HPDE6-E6E7 (cell line): ENCODE measurements at regions not wholly inside any gene's neighbourhood (a gene's known extent, or its start where the extent isn't known, plus 50 kb on each side); places are given as distances from the start of the nearest gene placed in this dataset.
"Not testable (repeated sequence)": the region's sequence is repeated elsewhere in the genome, so short reads cannot be mapped to it uniquely, and the experiment has no call there.

Experiments
- DNase-seq: peaks from one replicate; pipeline ENCODE4 v3.0.0; 2011; ENCODE audit warnings: missing footprints; ENCODE audit errors: extremely low spot score

GRCh38 chr3:110679285-110679684 is 392.3 kb upstream of the NECTIN3 start:
- DNase-seq: no peak

GRCh38 chr3:110680450-110680849 is 391.2 kb upstream of the NECTIN3 start:
- DNase-seq: no peak

DNA sequence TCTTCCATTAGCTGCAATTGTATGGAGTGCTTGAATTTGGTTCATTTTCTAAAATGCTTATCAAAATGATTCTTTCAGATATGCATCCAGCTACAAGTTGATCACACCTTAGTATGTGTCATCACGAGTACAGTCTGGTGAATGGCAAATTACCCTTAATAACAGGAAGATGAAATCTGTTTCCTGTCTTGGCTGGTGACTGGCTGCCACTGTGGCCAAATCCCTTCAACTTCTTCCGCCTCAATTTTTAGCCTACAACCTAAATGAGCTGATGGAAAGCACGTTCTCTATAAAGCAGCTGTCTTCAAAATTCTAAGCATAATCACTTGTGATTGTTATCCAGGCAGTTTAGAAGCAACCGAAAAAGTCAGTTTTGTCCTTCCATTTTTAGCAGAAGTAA is 387.1 kb upstream of the NECTIN3 start:
- DNase-seq: no peak

DNA sequence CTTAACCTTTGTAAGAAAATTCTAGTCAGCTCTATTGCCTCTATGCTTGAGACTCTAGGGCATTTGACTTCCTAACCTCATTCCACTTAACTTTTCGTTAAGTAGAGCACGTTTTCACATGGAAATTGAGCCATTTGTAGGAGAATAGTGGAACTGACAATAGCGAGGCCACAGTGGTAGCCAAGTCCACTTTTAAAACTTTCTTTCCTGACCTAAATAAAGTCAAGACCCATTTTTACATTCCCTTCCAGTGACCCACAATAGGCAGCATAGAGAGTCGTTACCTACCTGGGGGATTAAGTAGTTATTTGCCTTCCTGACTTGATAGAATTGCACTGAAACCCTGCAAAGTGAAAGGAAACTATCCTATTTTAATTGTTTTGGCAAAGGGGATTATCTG is 386.0 kb upstream of the NECTIN3 start:
- no peak for DNase-seq

DNA sequence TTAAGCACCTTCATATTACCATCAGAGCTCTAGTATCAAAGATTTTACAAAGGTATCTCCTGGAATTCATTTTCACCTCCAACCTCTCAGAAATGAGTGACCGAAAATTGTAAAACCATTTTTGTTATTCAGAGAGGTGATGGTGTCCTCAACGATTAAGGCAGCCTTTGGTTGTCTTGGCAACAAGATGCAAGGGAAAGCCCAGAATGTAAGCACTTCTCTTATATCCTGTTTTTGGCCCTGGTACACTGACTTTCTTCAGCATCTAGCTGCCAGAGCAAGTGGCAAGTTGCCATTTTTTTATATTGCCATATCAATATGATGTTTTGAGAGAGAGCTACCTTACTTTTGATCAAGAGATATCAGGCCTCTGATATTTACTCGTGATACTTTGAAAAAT is 384.9 kb upstream of the NECTIN3 start:
- DNase-seq: no peak

DNA sequence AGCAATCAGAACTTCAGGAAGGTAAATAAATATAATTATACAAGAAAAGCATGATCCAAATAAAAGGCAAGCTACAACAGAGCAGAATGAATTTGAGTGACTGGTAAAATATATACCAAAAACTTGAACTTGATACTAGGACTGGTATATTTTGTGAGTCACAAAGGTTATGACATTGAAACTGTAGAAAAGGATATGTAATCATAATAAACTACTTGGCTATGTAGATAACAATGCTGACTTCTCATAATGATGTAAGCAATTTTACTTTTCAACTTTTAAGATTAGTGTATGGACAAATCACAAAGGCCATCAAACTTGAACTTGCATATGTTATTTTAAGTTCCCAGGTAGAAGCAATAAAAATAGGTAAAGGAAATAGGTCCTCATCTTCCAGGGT is 384.5 kb upstream of the NECTIN3 start:
- DNase-seq: no peak

- no peak for DNase-seq
Measured at GRCh38 chr3:110697961-110698360, 373.7 kb upstream of the NECTIN3 start.

DNA sequence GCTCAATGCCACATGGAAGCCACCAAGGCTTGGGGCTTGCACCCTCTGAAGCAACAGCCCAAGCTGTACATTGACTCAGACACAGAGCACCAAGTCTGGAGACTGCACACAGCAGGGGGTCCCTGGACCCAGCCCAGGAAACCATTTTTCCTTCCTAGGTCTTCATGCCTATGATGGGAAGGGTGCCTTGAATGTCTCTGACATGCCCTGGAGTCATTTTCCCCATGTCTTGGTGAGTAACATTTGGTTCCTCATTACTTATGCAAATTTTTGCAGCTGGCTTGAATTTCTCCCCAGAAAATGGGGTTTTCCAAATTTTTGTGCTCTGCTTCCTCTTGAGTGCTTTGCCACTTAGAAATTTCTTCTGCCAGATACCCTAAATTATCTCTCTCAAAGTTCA is 367.3 kb upstream of the NECTIN3 start:
- not testable (repeated sequence) for DNase-seq

- DNase-seq: no peak
Measured at GRCh38 chr3:110708156-110708555, 363.5 kb upstream of the NECTIN3 start.

DNA sequence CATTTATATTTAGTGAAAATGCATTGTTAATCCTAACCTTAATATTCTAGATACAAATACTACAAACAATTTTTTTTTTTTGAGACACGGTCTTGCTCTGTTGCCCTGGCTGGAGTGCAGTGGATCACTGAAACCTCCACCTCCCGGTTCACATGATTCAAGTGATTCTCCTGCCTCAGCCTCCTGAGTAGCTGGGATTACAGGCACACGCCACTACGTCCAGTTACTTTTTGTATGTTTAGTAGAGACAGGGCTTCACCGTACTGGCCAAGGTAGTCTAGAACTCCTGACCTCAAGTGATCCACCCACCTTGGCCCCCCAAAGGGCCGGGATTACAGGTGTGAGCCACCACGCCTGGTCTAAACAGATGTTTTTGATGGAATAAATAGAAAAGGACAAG is 361.5 kb upstream of the NECTIN3 start:
- DNase-seq: no peak

- DNase-seq: no peak
Measured at GRCh38 chr3:110710603-110711002, 361.0 kb upstream of the NECTIN3 start.

GRCh38 chr3:110711130-110711832 is 360.3 kb upstream of the NECTIN3 start:
- no peak for DNase-seq

DNA sequence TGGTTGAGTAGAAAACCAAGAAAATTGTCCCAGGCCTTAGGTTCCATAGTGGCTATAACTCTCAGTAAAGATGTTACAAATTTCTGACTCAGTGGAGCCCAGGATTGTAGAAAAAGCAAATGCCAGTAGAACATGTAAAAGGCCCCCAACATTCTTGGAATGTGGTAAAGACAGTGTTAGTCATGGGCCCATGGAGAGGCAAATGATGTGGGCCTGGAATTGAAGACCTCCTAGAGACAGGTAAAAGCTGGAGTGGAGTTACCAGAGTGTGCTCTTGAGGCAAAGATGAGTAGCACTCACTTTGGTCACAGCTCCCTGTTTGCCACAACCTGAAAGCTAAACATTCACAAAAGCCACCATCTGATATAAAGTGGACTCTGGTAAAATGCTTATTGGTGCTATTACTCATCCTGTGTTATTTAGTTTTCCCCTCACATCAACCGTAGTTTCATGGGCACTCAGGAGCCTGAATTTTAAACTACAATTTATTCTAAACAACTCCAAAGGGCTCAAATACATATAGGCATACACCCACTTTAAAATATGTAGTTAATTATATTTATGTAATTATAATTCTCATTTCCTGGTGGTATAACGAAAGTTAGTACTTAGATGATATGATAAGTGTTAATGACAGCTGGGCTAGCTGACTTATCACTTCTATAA is 359.6 kb upstream of the NECTIN3 start:
- DNase-seq: no peak

DNA sequence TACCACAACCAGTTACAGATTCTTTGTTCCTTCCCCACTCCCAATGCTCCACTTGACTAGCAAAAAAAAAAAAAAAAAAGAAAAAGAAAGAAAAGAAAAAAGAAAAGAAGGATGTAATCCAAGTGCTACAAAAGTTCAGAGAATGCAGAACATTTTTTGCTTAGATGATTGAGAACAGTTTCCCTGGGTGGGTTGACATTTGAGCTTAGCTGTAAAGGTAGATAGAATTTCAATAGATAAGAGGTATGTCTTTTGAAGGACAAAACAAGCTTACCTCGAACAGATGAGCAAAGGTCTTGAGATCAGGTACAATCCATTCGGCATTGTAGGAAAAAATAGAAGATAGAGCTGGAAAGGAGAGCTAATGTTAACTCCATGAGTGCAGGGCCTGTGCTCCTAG is 344.6 kb upstream of the NECTIN3 start:
- DNase-seq: no peak

DNA sequence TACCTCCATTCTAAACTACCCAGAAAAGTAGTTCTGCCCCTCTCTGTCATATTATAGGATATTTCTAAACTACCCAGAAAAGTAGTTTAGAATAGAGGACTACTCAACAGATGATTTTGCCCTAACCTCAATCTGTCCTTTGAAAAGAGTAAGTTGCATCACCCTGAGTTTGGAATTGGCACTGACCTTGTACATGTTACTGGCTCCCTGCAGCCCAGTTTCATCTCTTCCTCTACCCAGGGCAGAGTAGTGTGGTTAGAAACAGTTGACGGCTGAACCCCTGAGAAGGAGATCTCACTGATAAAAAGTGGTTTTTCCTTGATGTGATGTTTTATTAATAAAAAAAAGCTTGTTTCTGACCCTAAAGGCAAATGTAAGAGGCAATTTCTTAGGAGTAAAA is 340.5 kb upstream of the NECTIN3 start:
- no peak for DNase-seq

- DNase-seq: no peak
Measured at GRCh38 chr3:110732420-110732819, 339.2 kb upstream of the NECTIN3 start.

- no peak for DNase-seq
Measured at GRCh38 chr3:110733045-110733444, 338.6 kb upstream of the NECTIN3 start.

- DNase-seq: no peak
Measured at GRCh38 chr3:110734524-110734923, 337.1 kb upstream of the NECTIN3 start.

DNA sequence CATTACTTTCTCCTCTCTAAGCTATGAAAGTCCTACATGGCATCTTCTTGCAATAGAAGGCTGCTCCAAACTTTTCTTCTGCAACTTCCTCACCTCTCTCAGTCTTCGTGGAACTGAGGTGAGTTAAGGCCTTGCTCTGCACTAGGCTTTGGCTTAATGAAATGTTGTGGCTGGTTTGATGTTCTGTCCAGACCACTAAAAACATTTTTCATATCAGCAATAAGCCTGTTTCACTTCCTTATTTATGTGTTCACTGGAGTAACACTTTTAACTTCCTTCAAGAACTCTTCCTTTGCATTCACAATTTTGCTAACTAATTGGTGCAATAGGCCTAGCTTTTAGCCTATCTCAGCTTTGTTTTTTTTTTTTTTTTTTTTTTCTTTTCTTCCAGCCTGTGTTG is 335.3 kb upstream of the NECTIN3 start:
- no peak for DNase-seq

GRCh38 chr3:110738531-110738930 is 333.1 kb upstream of the NECTIN3 start:
- no peak for DNase-seq

DNA sequence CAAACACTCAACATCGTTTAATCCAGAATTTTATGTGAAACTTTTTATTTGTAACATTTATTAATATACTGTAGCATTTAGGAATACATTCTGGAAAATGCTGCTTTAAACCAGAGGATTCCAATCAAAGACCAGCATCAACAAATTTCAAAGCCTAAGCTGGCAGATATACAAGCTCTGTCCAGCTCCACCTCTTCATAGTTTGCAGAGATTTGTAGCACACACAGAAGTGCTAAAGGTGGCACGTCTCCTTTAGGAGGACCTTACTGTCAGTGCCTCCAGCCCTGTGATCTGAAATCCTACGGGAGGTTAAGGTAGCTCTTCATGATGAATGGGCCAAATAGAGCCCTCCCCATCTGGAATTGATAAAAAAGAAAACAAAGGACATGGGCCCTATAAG is 329.7 kb upstream of the NECTIN3 start:
- DNase-seq: no peak

DNA sequence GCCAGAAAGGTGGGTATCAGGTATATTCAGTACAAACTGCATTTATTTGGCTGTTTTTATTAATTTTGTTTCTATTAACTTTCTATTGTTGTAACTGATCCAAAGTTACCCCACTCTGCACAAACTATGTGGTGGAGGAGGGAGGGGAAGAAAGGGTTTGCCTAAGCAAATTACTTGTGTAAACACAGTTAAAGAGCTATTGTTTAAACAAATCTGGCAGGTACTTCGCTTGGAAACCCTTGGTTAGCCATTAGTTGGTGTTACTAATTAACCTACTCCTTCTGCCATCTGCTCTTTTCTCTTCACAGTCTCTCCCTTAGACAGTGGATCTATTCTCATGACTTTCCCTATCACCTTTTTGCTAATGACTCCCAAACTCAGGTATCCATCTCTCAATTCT is 328.4 kb upstream of the NECTIN3 start:
- DNase-seq: no peak

GRCh38 chr3:110743984-110744383 is 327.6 kb upstream of the NECTIN3 start:
- no peak for DNase-seq

DNA sequence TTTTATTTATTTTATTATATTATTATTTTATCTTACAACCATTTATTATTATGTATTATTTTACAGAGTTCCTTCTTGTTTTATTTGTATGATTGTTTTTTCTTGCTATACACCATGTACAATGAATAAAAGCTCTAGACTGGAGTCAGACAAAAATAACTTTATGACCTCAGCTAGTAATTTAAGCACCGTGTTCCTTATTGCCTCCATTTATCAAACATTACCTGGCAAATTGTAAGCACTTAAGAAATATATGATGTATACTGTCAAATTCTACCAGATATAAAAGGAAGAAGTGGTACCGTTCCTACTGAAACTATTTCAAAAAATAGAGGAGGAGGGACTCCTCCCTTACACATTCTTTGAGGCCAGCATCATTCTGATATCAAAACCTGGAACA is 326.9 kb upstream of the NECTIN3 start:
- DNase-seq: no peak
